ENCODE measurements at regions not wholly inside any gene's neighbourhood (a gene's known extent, or its start where the extent isn't known, plus 50 kb on each side); places are given as distances from the start of the nearest gene placed in this dataset.
A peak's percentile ranks its signal among the peaks of the same experiment; 100 is the strongest.

GRCh38 chr10:31171402-31172083 lies 139.9 kb upstream of the ZNF438 start:
- Histone ChIP-seq H3K36me3 (no peaks in the 10 kb centered on the region), H3K4me3 (no peak overlapping the region), H3K4me1 (no peaks in the 10 kb centered on the region), H3K27ac (no peak overlapping the region), H3K9me3 (peaks cover 10% of the 10 kb centered on the region), H3K27me3 (ENCODE audit: low read depth) (no peaks in the 10 kb centered on the region)
- intact Hi-C loops (cut with DNase I), result no loop called here
- DNase-seq (no peak), ATAC-seq (no peak)
- TF ChIP-seq, protein P1, sequence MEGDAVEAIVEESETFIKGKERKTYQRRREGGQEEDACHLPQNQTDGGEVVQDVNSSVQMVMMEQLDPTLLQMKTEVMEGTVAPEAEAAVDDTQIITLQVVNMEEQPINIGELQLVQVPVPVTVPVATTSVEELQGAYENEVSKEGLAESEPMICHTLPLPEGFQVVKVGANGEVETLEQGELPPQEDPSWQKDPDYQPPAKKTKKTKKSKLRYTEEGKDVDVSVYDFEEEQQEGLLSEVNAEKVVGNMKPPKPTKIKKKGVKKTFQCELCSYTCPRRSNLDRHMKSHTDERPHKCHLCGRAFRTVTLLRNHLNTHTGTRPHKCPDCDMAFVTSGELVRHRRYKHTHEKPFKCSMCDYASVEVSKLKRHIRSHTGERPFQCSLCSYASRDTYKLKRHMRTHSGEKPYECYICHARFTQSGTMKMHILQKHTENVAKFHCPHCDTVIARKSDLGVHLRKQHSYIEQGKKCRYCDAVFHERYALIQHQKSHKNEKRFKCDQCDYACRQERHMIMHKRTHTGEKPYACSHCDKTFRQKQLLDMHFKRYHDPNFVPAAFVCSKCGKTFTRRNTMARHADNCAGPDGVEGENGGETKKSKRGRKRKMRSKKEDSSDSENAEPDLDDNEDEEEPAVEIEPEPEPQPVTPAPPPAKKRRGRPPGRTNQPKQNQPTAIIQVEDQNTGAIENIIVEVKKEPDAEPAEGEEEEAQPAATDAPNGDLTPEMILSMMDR (IDR thresholded peaks at IDR 0.05), result no peak

DNA sequence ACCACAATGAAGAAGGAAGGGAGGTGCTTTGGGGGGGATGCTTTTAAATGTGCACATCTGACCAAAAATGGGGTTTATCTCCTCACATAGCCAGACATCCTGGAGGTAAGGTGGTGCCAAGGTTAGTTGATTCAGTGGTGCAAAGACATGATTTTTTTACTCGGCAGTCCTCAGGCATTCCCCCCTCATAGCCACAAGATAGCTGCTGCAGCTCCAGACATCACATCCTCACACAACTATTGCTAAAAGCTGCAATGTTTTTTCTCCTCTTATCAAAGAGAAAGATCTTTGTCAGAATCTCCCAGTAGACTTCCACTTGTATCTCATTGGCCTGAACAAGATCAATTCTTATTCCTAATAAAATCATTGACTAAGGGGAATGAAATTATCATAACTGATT lies 141.3 kb upstream of the ZNF438 start:
- no peaks in the 10 kb centered on the region for H3K27me3 ChIP-seq (ENCODE audit: low read depth)
- H3K4me1 ChIP-seq, result no peaks in the 10 kb centered on the region
- no peaks in the 10 kb centered on the region for H3K36me3 ChIP-seq
- H3K27ac ChIP-seq, result no peak overlapping the region
- DNase-seq (no peak), ATAC-seq (no peak)
- TF ChIP-seq, protein P1 (IDR thresholded peaks at IDR 0.05), result no peak
- H3K4me3 ChIP-seq, result no peak overlapping the region
- peaks cover 10% of the 10 kb centered on the region for H3K9me3 ChIP-seq
- intact Hi-C loops (cut with DNase I), result no loop called here

DNA sequence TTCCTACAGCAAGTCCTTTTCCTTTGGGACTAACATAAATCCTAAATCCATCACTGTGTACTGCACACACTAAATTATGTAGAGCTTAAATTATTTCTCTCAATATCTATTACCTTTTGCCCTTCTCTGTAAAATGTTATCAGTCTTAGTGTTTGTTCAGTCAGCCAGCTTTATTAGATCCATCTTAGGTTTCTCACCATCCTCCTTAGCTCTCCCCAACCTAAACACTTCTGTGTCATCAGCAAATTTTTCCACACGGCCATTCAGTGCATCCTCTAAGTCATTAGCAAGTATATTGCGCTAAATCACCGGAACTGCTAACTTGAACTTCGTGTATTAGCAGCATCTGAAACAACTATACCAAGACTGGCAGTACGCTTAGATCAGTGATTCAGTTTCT lies 142.1 kb upstream of the ZNF438 start:
- Histone ChIP-seq H3K27me3 (ENCODE audit: low read depth) (no peaks in the 10 kb centered on the region), H3K9me3 (peaks cover 10% of the 10 kb centered on the region), H3K4me1 (no peaks in the 10 kb centered on the region), H3K27ac (no peak overlapping the region), H3K36me3 (no peaks in the 10 kb centered on the region), H3K4me3 (no peak overlapping the region)
- TF ChIP-seq, protein P1 (IDR thresholded peaks at IDR 0.05), result no peak
- DNase-seq (no peak), ATAC-seq (no peak)
- intact Hi-C loops (cut with DNase I), result no loop called here

DNA sequence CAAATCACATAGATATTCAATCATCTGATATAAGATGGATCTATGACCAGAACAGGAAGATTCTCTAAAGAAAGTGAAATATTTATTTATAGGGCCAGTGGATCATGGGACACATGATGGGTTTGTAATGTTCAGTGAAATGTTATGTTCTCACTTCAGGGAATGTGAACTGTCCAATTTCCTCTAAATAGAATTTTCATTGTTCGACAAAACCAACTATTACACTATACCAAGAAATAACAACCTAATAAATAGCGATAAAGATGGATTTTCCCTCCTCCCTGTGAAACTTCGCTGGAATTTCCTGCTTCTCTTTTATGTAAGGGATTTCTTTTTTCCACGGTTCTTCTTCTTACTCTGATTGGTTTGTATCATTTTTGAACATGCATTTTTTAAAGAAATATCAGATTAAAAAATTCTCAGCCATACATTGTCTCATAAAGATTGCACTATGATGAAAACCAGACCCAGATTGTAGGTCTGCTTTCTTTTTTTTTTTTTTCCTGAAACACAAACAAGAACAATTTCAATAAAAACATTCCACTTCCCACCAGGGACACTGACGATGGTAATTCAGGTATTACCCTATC lies 139.8 kb upstream of the ZEB1 start:
- Histone ChIP-seq H3K4me3 (no peak overlapping the region), H3K27ac (no peak overlapping the region), H3K4me1 (no peaks in the 10 kb centered on the region), H3K27me3 (ENCODE audit: low read depth) (no peaks in the 10 kb centered on the region), H3K9me3 (peaks cover 10% of the 10 kb centered on the region), H3K36me3 (no peaks in the 10 kb centered on the region)
- DNase-seq (no peak), ATAC-seq (no peak)
- TF ChIP-seq, protein P1 (IDR thresholded peaks at IDR 0.05), result no peak
- intact Hi-C loops (cut with DNase I), result no loop called here

- DNase-seq (no peak), ATAC-seq (peak in 1 of 2 donors; percentile 35)
- H3K27me3 ChIP-seq (ENCODE audit: low read depth), result no peaks in the 10 kb centered on the region
- intact Hi-C loops (cut with DNase I), result no loop called here
- TF ChIP-seq, protein P1 (IDR thresholded peaks at IDR 0.05), result no peak
- H3K4me3 ChIP-seq, result no peak overlapping the region
- no peak overlapping the region for H3K27ac ChIP-seq
- H3K9me3 ChIP-seq, result no peaks in the 10 kb centered on the region
- no peaks in the 10 kb centered on the region for H3K4me1 ChIP-seq
- no peaks in the 10 kb centered on the region for H3K36me3 ChIP-seq
Measured at GRCh38 chr10:31186225-31187000, 132.6 kb upstream of the ZEB1 start.

Measured in lower lobe of right lung (tissue), 2 donors.